ENCODE measurements at regions not wholly inside any gene's neighbourhood (a gene's known extent, or its start where the extent isn't known, plus 50 kb on each side); places are given as distances from the start of the nearest gene placed in this dataset.

DNA sequence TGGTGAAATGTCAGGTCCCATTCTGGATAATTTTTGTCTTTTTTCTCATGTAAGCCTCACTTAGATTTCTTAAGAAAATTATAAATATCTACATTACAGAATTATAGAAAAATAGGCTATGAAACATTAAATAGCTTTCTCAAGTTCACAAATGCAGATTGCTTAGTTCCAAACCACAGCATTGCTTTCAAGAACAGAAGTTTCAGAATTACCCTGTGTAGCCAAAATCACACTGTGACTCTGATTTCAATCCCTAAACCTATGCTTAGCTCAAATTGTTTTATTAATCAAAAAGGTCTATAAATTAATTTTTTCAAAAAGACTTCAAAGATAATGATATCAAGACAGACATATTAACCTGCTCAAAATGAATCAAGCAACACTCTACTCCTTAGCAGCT is 881.2 kb upstream of the PCDH20 start:
- no peak for DNase-seq
- Histone ChIP-seq H3K23me2 (ENCODE audit: insufficient read length, low read depth, low read length, poor library complexity, severe bottlenecking) (no peaks in the 10 kb centered on the region), H3K9ac (ENCODE audit: extremely low read depth, insufficient read length, low read length) (no peak overlapping the region), H3K27me3 (ENCODE audit: insufficient read depth, low read length) (no peaks in the 10 kb centered on the region), H3K27ac (ENCODE audit: insufficient read length, low read depth, low read length) (no peak overlapping the region), H3K18ac (ENCODE audit: insufficient read length, low read depth, low read length) (no peak overlapping the region), H2AK5ac (ENCODE audit: insufficient read length, low read length) (no peak overlapping the region), H3K23ac (ENCODE audit: insufficient read length, low read depth, low read length) (no peak overlapping the region), H3K56ac (ENCODE audit: insufficient read length, low read depth, low read length) (no peak overlapping the region), H2BK12ac (ENCODE audit: insufficient read length, low read depth, low read length) (no peak overlapping the region), H2BK5ac (ENCODE audit: insufficient read length, low read length) (no peak overlapping the region), H4K91ac (ENCODE audit: insufficient read length, low read depth, low read length) (no peak overlapping the region), H3K4ac (ENCODE audit: low read depth, low read length) (no peak overlapping the region), H2BK20ac (ENCODE audit: low read depth, low read length, poor library complexity, severe bottlenecking) (no peak overlapping the region), H4K5ac (ENCODE audit: insufficient read length, low read depth, low read length) (no peak overlapping the region), H3K79me1 (ENCODE audit: insufficient read depth, low read depth, low read length, poor library complexity, severe bottlenecking) (no peaks in the 10 kb centered on the region), H3K14ac (ENCODE audit: insufficient read depth, low read length) (no peak overlapping the region), H4K20me1 (ENCODE audit: control insufficient read depth, insufficient read depth, insufficient read length) (no peaks in the 10 kb centered on the region), H3K79me2 (ENCODE audit: insufficient read depth, low read length) (no peaks in the 10 kb centered on the region), H3K4me1 (ENCODE audit: insufficient read depth, low read length) (no peaks in the 10 kb centered on the region), H2AFZ (ENCODE audit: low read length) (no peak overlapping the region), H3K9me3 (ENCODE audit: control insufficient read depth, low read depth, low read length) (no peaks in the 10 kb centered on the region), H3K4me2 (ENCODE audit: insufficient read depth, insufficient read length, low read length) (no peak overlapping the region), H4K8ac (replicated peaks; ENCODE audit: insufficient read length, low read depth, low read length) (no peak overlapping the region), H2BK120ac (ENCODE audit: low read depth, low read length, poor library complexity, severe bottlenecking) (no peak overlapping the region), H3T11ph (ENCODE audit: low read length) (no peak overlapping the region), H2BK15ac (ENCODE audit: low read depth, low read length) (no peak overlapping the region)
- no peak overlapping the region for H3K27ac Mint-ChIP-seq
- H3K27me3 Mint-ChIP-seq (ENCODE audit: low read depth): no peaks in the 10 kb centered on the region
- no peaks in the 10 kb centered on the region for H3K9me3 Mint-ChIP-seq
- no peaks in the 10 kb centered on the region for H3K4me1 Mint-ChIP-seq
- H3K36me3 Mint-ChIP-seq (ENCODE audit: insufficient read depth in 1 of 3, low read depth in 3 of 3): no peaks in the 10 kb centered on the region
- TF ChIP-seq, protein P1, sequence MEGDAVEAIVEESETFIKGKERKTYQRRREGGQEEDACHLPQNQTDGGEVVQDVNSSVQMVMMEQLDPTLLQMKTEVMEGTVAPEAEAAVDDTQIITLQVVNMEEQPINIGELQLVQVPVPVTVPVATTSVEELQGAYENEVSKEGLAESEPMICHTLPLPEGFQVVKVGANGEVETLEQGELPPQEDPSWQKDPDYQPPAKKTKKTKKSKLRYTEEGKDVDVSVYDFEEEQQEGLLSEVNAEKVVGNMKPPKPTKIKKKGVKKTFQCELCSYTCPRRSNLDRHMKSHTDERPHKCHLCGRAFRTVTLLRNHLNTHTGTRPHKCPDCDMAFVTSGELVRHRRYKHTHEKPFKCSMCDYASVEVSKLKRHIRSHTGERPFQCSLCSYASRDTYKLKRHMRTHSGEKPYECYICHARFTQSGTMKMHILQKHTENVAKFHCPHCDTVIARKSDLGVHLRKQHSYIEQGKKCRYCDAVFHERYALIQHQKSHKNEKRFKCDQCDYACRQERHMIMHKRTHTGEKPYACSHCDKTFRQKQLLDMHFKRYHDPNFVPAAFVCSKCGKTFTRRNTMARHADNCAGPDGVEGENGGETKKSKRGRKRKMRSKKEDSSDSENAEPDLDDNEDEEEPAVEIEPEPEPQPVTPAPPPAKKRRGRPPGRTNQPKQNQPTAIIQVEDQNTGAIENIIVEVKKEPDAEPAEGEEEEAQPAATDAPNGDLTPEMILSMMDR (conservative IDR thresholded peaks at IDR 0.05): no peak
- no peak overlapping the region for H3K4me3 Mint-ChIP-seq
